ENCODE measurements at regions not wholly inside any gene's neighbourhood (a gene's known extent, or its start where the extent isn't known, plus 50 kb on each side); places are given as distances from the start of the nearest gene placed in this dataset.

DNA sequence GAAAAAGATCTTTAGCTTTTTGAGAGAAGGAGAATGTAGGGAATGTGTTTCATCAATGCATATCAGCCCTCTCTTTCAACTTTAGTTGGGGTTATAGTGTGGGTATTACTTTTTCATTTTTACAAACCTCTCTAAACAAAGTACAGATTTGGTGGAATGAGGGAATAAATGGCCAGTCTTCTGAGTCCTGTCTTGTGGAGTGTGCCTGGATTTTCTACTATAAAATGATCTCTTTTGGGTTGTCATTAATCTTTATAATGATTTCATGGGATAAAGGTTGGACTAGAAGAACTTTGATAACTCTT lies 209.3 kb downstream of the RNF144B start:
- peaks cover 4% of the 10 kb centered on the region for H3K4me1 Mint-ChIP-seq
- Histone ChIP-seq H3K4me1 (ENCODE audit: control insufficient read depth in 1 of 2, insufficient read depth in 2 of 2, low read length in 2 of 2) (no peaks in the 10 kb centered on the region), H3K9ac (ENCODE audit: insufficient read depth, low read length, poor library complexity, severe bottlenecking) (no peak overlapping the region), H3K9me3 (replicated peaks in 1 of 2; ENCODE audit: control insufficient read depth in 1 of 2, insufficient read depth in 1 of 2, low read length in 2 of 2) (no peaks in the 10 kb centered on the region), H3K27me3 (ENCODE audit: control insufficient read depth in 2 of 2, insufficient read depth in 2 of 2, low read length in 2 of 2) (no peaks in the 10 kb centered on the region), H3K4me3 (replicated peaks in 1 of 3; ENCODE audit: low read depth in 2 of 3, low read length in 3 of 3) (no peak overlapping the region), H4K20me1 (ENCODE audit: insufficient read depth, low read length) (no peaks in the 10 kb centered on the region), H3K36me3 (replicated peaks in 1 of 2; ENCODE audit: control insufficient read depth in 1 of 2, insufficient read depth in 2 of 2, low read length in 2 of 2) (no peaks in the 10 kb centered on the region), H2AFZ (ENCODE audit: insufficient read depth, low read depth, low read length, poor library complexity, severe bottlenecking) (peak overlapping the region; percentile 15), H3K79me2 (ENCODE audit: insufficient read depth, low read length) (no peaks in the 10 kb centered on the region), H3K27ac (ENCODE audit: low read depth in 1 of 2, low read length in 2 of 2) (no peak overlapping the region), H3K4me2 (replicated peaks; ENCODE audit: extremely low read depth, low read length, poor library complexity, severe bottlenecking) (no peak overlapping the region)
- TF ChIP-seq CTCF (IDR thresholded peaks at IDR 0.05), result peak; percentile 71
- no peaks in the 10 kb centered on the region for H3K9me3 Mint-ChIP-seq
- intact Hi-C loops (cut with micrococcal nuclease), result no loop called here
- H3K27me3 Mint-ChIP-seq (ENCODE audit: low read depth in 3 of 3), result peaks cover 0 to 5% (median 3%) of the 10 kb centered on the region in 3 donors
- no peak overlapping the region for H3K4me3 Mint-ChIP-seq
- H3K36me3 Mint-ChIP-seq, result no peaks in the 10 kb centered on the region
- no peak overlapping the region for H3K27ac Mint-ChIP-seq
- no peak for DNase-seq

- Histone ChIP-seq H3K79me2 (ENCODE audit: insufficient read depth, low read length) (no peaks in the 10 kb centered on the region), H3K4me2 (replicated peaks; ENCODE audit: extremely low read depth, low read length, poor library complexity, severe bottlenecking) (no peak overlapping the region), H3K27ac (ENCODE audit: low read depth in 1 of 2, low read length in 2 of 2) (no peak overlapping the region), H3K9me3 (replicated peaks in 1 of 2; ENCODE audit: control insufficient read depth in 1 of 2, insufficient read depth in 1 of 2, low read length in 2 of 2) (no peaks in the 10 kb centered on the region), H3K4me1 (ENCODE audit: control insufficient read depth in 1 of 2, insufficient read depth in 2 of 2, low read length in 2 of 2) (no peaks in the 10 kb centered on the region), H3K9ac (ENCODE audit: insufficient read depth, low read length, poor library complexity, severe bottlenecking) (no peak overlapping the region), H3K36me3 (replicated peaks in 1 of 2; ENCODE audit: control insufficient read depth in 1 of 2, insufficient read depth in 2 of 2, low read length in 2 of 2) (no peaks in the 10 kb centered on the region), H4K20me1 (ENCODE audit: insufficient read depth, low read length) (no peaks in the 10 kb centered on the region), H3K4me3 (replicated peaks in 1 of 3; ENCODE audit: low read depth in 2 of 3, low read length in 3 of 3) (no peak overlapping the region), H3K27me3 (ENCODE audit: control insufficient read depth in 2 of 2, insufficient read depth in 2 of 2, low read length in 2 of 2) (no peaks in the 10 kb centered on the region), H2AFZ (ENCODE audit: insufficient read depth, low read depth, low read length, poor library complexity, severe bottlenecking) (no peak overlapping the region)
- H3K36me3 Mint-ChIP-seq, result no peaks in the 10 kb centered on the region
- no peak for DNase-seq
- peaks cover 0 to 7% (median 7%) of the 10 kb centered on the region in 3 donors for H3K27me3 Mint-ChIP-seq (ENCODE audit: low read depth in 3 of 3)
- peaks cover 4% of the 10 kb centered on the region for H3K4me1 Mint-ChIP-seq
- no peak for TF ChIP-seq CTCF (IDR thresholded peaks at IDR 0.05)
- WGBS (ENCODE audit: insufficient coverage), result 86% methylated on average over 3 of the region's 4 CpGs
- no peak overlapping the region for H3K27ac Mint-ChIP-seq
- no peak overlapping the region for H3K4me3 Mint-ChIP-seq
- intact Hi-C loops (cut with micrococcal nuclease), result no loop called here
- H3K9me3 Mint-ChIP-seq, result no peaks in the 10 kb centered on the region
Measured at GRCh38 chr6:18598551-18599264, 211.6 kb downstream of the RNF144B start.

Measured in CD14-positive monocyte (primary cell).